ENCODE measurements at regions not wholly inside any gene's neighbourhood (a gene's known extent, or its start where the extent isn't known, plus 50 kb on each side); places are given as distances from the start of the nearest gene placed in this dataset.
"Not testable (repeated sequence)": the region's sequence is repeated elsewhere in the genome, so short reads cannot be mapped to it uniquely, and the experiment has no call there.

- H3K36me3 Mint-ChIP-seq, result no peaks in the 10 kb centered on the region
- no peaks in the 10 kb centered on the region for H3K9me3 Mint-ChIP-seq (ENCODE audit: low read depth)
- CTCF ChIA-PET, result no interaction called here
These were observed 633.1 kb downstream of the JRKL start for GRCh38 chr11:97022955-97023354.

GRCh38 chr11:97028836-97029406 lies 639.1 kb downstream of the JRKL start:
- Mint-ChIP-seq H3K4me1 (no peaks in the 10 kb centered on the region), H3K4me3 (no peak overlapping the region), H3K9me3 (ENCODE audit: low read depth) (peaks cover 3% of the 10 kb centered on the region), H3K27me3 (no peaks in the 10 kb centered on the region), H3K27ac (no peak overlapping the region), H3K36me3 (no peaks in the 10 kb centered on the region)
- DNase-seq (no peak), ATAC-seq (no peak)
- CTCF ChIA-PET, result no interaction called here

More at GRCh38 chr11:97022955-97023354, 633.1 kb downstream of the JRKL start:
- Mint-ChIP-seq H3K4me1 (no peaks in the 10 kb centered on the region), H3K27ac (no peak overlapping the region), H3K4me3 (no peak overlapping the region), H3K27me3 (no peaks in the 10 kb centered on the region)
- ATAC-seq (no peak), DNase-seq (no peak)

- Mint-ChIP-seq H3K27me3 (no peaks in the 10 kb centered on the region), H3K4me1 (no peaks in the 10 kb centered on the region), H3K27ac (no peak overlapping the region), H3K4me3 (no peak overlapping the region), H3K9me3 (ENCODE audit: low read depth) (peaks cover 5% of the 10 kb centered on the region), H3K36me3 (no peaks in the 10 kb centered on the region)
- DNase-seq, result no peak
- ATAC-seq, result no peak
- CTCF ChIA-PET, result interaction anchor here (0.6 kb wide), 1 partner anchor 500 kb away, joined by 3 read pairs; no protein-coding TSS in a partner anchor
These were observed 643.4 kb downstream of the JRKL start for GRCh38 chr11:97033178-97033577.

GRCh38 chr11:97048481-97048880 lies 658.7 kb downstream of the JRKL start:
- H3K36me3 Mint-ChIP-seq, result no peaks in the 10 kb centered on the region
- H3K4me3 Mint-ChIP-seq, result no peak overlapping the region
- H3K4me1 Mint-ChIP-seq, result no peaks in the 10 kb centered on the region
- CTCF ChIA-PET, result no interaction called here
- H3K9me3 Mint-ChIP-seq (ENCODE audit: low read depth), result peaks cover 5% of the 10 kb centered on the region
- no peaks in the 10 kb centered on the region for H3K27me3 Mint-ChIP-seq
- ATAC-seq (no peak), DNase-seq (no peak)
- H3K27ac Mint-ChIP-seq, result no peak overlapping the region

- H3K27ac Mint-ChIP-seq, result no peak overlapping the region
- CTCF ChIA-PET, result no interaction called here
- H3K27me3 Mint-ChIP-seq, result no peaks in the 10 kb centered on the region
- H3K4me3 Mint-ChIP-seq, result no peak overlapping the region
- peaks cover 16% of the 10 kb centered on the region for H3K9me3 Mint-ChIP-seq (ENCODE audit: low read depth)
- ATAC-seq (no peak), DNase-seq (no peak)
- no peaks in the 10 kb centered on the region for H3K36me3 Mint-ChIP-seq
- no peaks in the 10 kb centered on the region for H3K4me1 Mint-ChIP-seq
These were observed 670.4 kb downstream of the JRKL start for GRCh38 chr11:97060184-97060583.

- no peak overlapping the region for H3K27ac Mint-ChIP-seq
- H3K4me3 Mint-ChIP-seq, result no peak overlapping the region
- no peaks in the 10 kb centered on the region for H3K4me1 Mint-ChIP-seq
- ATAC-seq (no peak), DNase-seq (no peak)
- H3K36me3 Mint-ChIP-seq, result no peaks in the 10 kb centered on the region
- H3K27me3 Mint-ChIP-seq, result no peaks in the 10 kb centered on the region
- H3K9me3 Mint-ChIP-seq (ENCODE audit: low read depth), result peaks cover 21% of the 10 kb centered on the region
- CTCF ChIA-PET, result no interaction called here
These were observed 679.3 kb downstream of the JRKL start for GRCh38 chr11:97069160-97069559.

DNA sequence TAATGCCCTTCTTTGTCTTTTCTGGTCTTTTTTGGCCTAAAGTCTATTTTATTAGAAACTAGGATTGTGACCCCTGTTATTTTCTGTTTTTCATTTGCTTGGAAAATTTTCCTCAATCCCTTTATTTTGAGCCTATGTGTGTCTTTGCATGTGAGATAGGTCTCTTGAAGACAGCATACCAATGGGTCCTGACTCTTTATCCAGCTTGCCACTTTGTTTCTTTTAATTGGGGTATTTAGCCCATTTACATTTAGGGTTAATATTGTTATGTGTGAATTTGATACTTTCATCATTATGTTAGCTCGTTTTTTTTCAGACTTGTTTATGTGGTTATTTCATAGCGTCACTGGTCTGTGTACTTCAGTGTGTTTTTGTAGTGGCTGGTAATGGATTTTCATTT lies 682.6 kb downstream of the JRKL start:
- ATAC-seq (no peak), DNase-seq (no peak)
- CTCF ChIA-PET, result no interaction called here
- Mint-ChIP-seq H3K36me3 (no peaks in the 10 kb centered on the region), H3K9me3 (ENCODE audit: low read depth) (peaks cover 21% of the 10 kb centered on the region), H3K4me1 (no peaks in the 10 kb centered on the region), H3K27ac (no peak overlapping the region), H3K27me3 (no peaks in the 10 kb centered on the region), H3K4me3 (no peak overlapping the region)

DNA sequence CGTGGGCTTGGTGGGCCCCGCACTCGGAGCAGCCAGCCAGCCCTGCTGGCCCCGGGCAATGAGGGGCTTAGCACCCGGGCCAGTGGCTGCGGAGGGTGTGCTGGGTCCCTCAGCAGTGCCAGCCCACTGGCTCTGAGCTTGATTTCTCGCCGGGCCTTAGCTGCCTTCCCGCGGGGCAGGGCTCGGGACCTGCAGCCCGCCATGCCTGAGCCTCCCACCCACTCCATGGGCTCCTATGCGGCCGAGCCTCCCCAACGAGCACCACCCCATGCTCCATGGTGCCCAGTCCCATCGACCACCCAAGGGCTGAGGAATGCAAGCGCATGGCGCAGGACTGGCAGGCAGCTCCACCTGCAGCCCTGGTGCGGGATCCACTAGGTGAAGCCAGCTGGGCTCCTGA lies 686.9 kb downstream of the JRKL start:
- not testable (repeated sequence) for DNase-seq, H3K4me3 Mint-ChIP-seq
- peaks cover 17% of the 10 kb centered on the region for H3K9me3 Mint-ChIP-seq (ENCODE audit: low read depth)

GRCh38 chr11:97078443-97078842 lies 688.6 kb downstream of the JRKL start:
- CTCF ChIA-PET, result interaction anchor here (0.6 kb wide), 1 partner anchor 146 kb away, joined by 4 read pairs; no protein-coding TSS in a partner anchor
- H3K36me3 Mint-ChIP-seq, result no peaks in the 10 kb centered on the region
- ATAC-seq, result no peak
- H3K27ac Mint-ChIP-seq, result no peak overlapping the region
- H3K4me1 Mint-ChIP-seq, result no peaks in the 10 kb centered on the region
- no peak overlapping the region for H3K4me3 Mint-ChIP-seq
- DNase-seq, result no peak
- no peaks in the 10 kb centered on the region for H3K27me3 Mint-ChIP-seq
- peaks cover 6% of the 10 kb centered on the region for H3K9me3 Mint-ChIP-seq (ENCODE audit: low read depth)

More for the DNA sequence above, 686.9 kb downstream of the JRKL start:
- H3K36me3 Mint-ChIP-seq, H3K27me3 Mint-ChIP-seq, ATAC-seq, H3K27ac Mint-ChIP-seq, CTCF ChIA-PET, H3K4me1 Mint-ChIP-seq: not testable (repeated sequence)

- CTCF ChIA-PET, result no interaction called here
- Mint-ChIP-seq H3K4me1 (no peaks in the 10 kb centered on the region), H3K4me3 (no peak overlapping the region), H3K9me3 (ENCODE audit: low read depth) (peaks cover 5% of the 10 kb centered on the region), H3K27ac (no peak overlapping the region), H3K36me3 (no peaks in the 10 kb centered on the region), H3K27me3 (no peaks in the 10 kb centered on the region)
- ATAC-seq (no peak), DNase-seq (no peak)
These were observed 689.4 kb downstream of the JRKL start for GRCh38 chr11:97079244-97079643.

GRCh38 chr11:97087419-97087818 lies 697.6 kb downstream of the JRKL start:
- no peak for ATAC-seq
- Mint-ChIP-seq H3K4me1 (no peaks in the 10 kb centered on the region), H3K27me3 (no peaks in the 10 kb centered on the region), H3K4me3 (no peak overlapping the region), H3K27ac (no peak overlapping the region), H3K36me3 (no peaks in the 10 kb centered on the region), H3K9me3 (ENCODE audit: low read depth) (peaks cover 13% of the 10 kb centered on the region)
- no peak for DNase-seq
- CTCF ChIA-PET, result no interaction called here

DNA sequence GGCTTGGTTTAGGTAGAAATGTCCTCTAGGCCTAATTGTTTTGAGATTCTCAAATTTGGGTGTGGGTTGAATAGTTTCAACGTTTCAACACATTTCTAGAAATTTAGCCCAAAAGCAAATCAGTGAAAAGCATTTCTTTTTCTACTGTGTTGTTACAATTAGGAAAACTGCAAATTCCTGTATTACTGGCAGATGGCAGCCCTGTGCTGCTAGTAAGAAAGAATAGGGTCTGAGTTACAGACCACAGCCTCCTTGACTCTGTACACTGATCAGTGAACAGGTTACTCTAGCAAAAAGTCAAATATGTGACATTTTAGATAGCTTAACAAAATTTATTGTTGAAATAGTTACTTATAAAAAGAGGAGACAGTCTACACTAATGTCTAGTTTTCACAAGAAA lies 703.0 kb downstream of the JRKL start:
- ATAC-seq, result no peak
- peaks cover 7% of the 10 kb centered on the region for H3K9me3 Mint-ChIP-seq (ENCODE audit: low read depth)
- no peaks in the 10 kb centered on the region for H3K36me3 Mint-ChIP-seq
- DNase-seq, result no peak
- CTCF ChIA-PET, result no interaction called here
- H3K4me3 Mint-ChIP-seq, result no peak overlapping the region
- H3K27ac Mint-ChIP-seq, result no peak overlapping the region
- no peaks in the 10 kb centered on the region for H3K4me1 Mint-ChIP-seq
- H3K27me3 Mint-ChIP-seq, result no peaks in the 10 kb centered on the region

DNA sequence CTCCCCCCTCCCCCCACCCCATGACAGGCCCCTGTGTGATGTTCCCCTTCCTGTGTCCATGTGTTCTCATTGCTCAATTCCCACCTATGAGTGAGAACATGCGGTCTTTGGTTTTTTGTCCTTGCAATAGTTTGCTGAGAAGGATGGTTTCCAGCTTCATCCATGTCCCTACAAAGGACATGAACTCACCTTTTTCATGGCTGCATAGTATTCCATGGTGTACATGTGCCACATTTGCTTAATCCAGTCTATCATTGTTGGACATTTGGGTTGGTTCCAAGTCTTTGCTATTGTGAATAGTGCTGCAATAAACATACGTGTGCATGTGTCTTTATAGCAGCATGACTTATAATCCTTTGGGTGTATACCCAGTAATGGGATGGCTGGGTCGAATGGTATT lies 712.4 kb downstream of the JRKL start:
- peaks cover 11% of the 10 kb centered on the region for H3K9me3 Mint-ChIP-seq (ENCODE audit: low read depth)
- not testable (repeated sequence) for H3K4me3 Mint-ChIP-seq

DNA sequence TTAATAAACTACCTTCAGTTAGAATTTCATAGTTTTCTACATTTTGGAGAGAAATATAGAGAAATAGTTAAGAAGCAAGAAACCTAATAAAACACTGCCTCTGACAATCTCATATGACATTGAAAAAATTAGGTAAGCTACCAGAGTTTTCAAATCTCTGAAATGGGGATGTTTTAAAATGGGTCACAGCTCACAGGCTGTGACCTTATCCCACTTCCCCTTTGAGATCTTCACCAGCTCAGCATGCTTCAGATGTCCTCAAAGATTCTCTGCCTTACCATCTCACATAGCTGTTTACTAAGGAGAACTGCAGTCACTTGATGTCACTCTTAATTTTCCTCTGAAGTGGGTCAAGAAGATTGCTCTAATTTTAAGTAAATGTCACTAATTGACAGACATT lies 717.8 kb downstream of the JRKL start:
- H3K9me3 Mint-ChIP-seq (ENCODE audit: low read depth), result peaks cover 11% of the 10 kb centered on the region
- CTCF ChIA-PET, result no interaction called here
- H3K27me3 Mint-ChIP-seq, result no peaks in the 10 kb centered on the region
- ATAC-seq (no peak), DNase-seq (no peak)
- no peaks in the 10 kb centered on the region for H3K4me1 Mint-ChIP-seq
- H3K27ac Mint-ChIP-seq, result no peak overlapping the region
- H3K4me3 Mint-ChIP-seq, result no peak overlapping the region
- H3K36me3 Mint-ChIP-seq, result no peaks in the 10 kb centered on the region

More for the DNA sequence above, 712.4 kb downstream of the JRKL start:
- H3K27ac Mint-ChIP-seq, DNase-seq, H3K4me1 Mint-ChIP-seq, H3K27me3 Mint-ChIP-seq, ATAC-seq, CTCF ChIA-PET, H3K36me3 Mint-ChIP-seq: not testable (repeated sequence)

GRCh38 chr11:97109078-97109477 lies 719.3 kb downstream of the JRKL start:
- CTCF ChIA-PET, result interaction anchor here (1.2 kb wide), 1 partner anchor 645 kb away, joined by 3 read pairs; no protein-coding TSS in a partner anchor
- DNase-seq (no peak), ATAC-seq (no peak)
- Mint-ChIP-seq H3K4me1 (no peaks in the 10 kb centered on the region), H3K27ac (no peak overlapping the region), H3K9me3 (ENCODE audit: low read depth) (peaks cover 11% of the 10 kb centered on the region), H3K4me3 (no peak overlapping the region), H3K36me3 (no peaks in the 10 kb centered on the region), H3K27me3 (no peaks in the 10 kb centered on the region)

Measured in activated CD8-positive, alpha-beta memory T cell treated with anti-CD3 and anti-CD28 coated beads, Interleukin-2, amount 10 ng/mL, durations not matched to agents 7 days and 5 days (primary cell).